OCI-LY7 (cell line): ENCODE measurements at regions not wholly inside any gene's neighbourhood (a gene's known extent, or its start where the extent isn't known, plus 50 kb on each side); places are given as distances from the start of the nearest gene placed in this dataset.

ENCODE experiments used
- EZH2phosphoT487 ChIP-seq: fragments of 200-600 bp; sonication (generic); IDR thresholded peaks from 2 replicates; pipeline ENCODE4 v1.6.1; 2018; ENCODE audit warnings: low read depth, borderline replicate concordance, mild to moderate bottlenecking, mixed run types, antibody characterized with exemption, low read length, moderate library complexity, mixed read lengths
- TF ChIP-seq, protein P1 (sequence below): fragments of 200-600 bp; sonication (generic); conservative IDR thresholded peaks from 2 replicates; pipeline ENCODE4 v1.5.1; 2014; ENCODE audit warnings: mild to moderate bottlenecking, antibody characterized with exemption, low read length, moderate library complexity, mixed read lengths

DNA sequence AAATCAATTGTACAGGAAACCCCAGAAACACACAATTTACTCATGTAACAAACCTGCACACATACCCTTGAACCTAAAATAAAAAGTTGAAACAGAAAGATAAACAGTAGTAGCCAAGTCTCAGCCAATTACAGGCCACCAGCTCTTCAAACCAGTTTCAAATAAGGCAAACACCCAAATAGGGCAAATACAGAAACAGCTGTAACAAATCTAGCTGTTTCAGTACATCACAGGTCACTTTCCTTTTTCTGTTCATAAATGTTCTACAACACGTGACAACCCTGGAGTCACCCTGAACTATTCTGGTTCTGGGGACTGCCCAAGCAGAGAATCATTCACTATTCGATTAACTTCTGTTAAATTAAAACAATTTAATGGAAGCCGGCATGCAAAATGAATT lies 329.0 kb downstream of the GJA1 start:
- TF ChIP-seq, protein P1, sequence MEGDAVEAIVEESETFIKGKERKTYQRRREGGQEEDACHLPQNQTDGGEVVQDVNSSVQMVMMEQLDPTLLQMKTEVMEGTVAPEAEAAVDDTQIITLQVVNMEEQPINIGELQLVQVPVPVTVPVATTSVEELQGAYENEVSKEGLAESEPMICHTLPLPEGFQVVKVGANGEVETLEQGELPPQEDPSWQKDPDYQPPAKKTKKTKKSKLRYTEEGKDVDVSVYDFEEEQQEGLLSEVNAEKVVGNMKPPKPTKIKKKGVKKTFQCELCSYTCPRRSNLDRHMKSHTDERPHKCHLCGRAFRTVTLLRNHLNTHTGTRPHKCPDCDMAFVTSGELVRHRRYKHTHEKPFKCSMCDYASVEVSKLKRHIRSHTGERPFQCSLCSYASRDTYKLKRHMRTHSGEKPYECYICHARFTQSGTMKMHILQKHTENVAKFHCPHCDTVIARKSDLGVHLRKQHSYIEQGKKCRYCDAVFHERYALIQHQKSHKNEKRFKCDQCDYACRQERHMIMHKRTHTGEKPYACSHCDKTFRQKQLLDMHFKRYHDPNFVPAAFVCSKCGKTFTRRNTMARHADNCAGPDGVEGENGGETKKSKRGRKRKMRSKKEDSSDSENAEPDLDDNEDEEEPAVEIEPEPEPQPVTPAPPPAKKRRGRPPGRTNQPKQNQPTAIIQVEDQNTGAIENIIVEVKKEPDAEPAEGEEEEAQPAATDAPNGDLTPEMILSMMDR: no peak
- TF ChIP-seq EZH2phosphoT487: no peak
